ENCODE measurements at regions not wholly inside any gene's neighbourhood (a gene's known extent, or its start where the extent isn't known, plus 50 kb on each side); places are given as distances from the start of the nearest gene placed in this dataset.

- TF ChIP-seq, protein P1, sequence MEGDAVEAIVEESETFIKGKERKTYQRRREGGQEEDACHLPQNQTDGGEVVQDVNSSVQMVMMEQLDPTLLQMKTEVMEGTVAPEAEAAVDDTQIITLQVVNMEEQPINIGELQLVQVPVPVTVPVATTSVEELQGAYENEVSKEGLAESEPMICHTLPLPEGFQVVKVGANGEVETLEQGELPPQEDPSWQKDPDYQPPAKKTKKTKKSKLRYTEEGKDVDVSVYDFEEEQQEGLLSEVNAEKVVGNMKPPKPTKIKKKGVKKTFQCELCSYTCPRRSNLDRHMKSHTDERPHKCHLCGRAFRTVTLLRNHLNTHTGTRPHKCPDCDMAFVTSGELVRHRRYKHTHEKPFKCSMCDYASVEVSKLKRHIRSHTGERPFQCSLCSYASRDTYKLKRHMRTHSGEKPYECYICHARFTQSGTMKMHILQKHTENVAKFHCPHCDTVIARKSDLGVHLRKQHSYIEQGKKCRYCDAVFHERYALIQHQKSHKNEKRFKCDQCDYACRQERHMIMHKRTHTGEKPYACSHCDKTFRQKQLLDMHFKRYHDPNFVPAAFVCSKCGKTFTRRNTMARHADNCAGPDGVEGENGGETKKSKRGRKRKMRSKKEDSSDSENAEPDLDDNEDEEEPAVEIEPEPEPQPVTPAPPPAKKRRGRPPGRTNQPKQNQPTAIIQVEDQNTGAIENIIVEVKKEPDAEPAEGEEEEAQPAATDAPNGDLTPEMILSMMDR (IDR thresholded peaks at IDR 0.05; ENCODE audit: low read depth, low read length, missing control alignments), result no peak
- DNase-seq (ENCODE audit: low read depth), result no peak
- H3K4me3 ChIP-seq (ENCODE audit: low read depth, low read length), result no peak overlapping the region
Observed at GRCh38 chr16:50998411-50998810, 152.7 kb downstream of the SALL1 start.

GRCh38 chr16:50997679-50998078, 153.4 kb downstream of the SALL1 start:
- no peak for DNase-seq (ENCODE audit: low read depth)
- TF ChIP-seq, protein P1 (IDR thresholded peaks at IDR 0.05; ENCODE audit: low read depth, low read length, missing control alignments), result no peak
- H3K4me3 ChIP-seq (ENCODE audit: low read depth, low read length), result no peak overlapping the region

DNA sequence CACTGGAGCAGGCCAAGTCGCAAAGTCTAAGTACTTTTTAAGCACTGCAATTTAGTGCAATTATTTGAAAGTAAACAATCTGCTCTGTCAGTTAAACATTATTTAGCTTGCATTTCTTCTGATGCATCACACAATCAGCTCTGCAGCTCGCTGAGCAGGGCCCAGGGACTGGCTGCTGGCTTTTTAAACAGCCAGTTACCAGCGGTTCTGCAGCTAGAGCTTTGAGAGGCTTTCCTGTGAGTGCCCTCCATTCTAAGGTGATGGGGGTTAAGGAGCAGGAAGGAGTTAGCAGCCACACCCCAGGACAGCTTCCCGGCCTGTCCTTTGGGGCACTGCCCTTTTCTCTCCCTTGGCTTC, 154.3 kb downstream of the SALL1 start:
- no peak for DNase-seq (ENCODE audit: low read depth)
- TF ChIP-seq, protein P1 (IDR thresholded peaks at IDR 0.05; ENCODE audit: low read depth, low read length, missing control alignments), result no peak
- H3K4me3 ChIP-seq (ENCODE audit: low read depth, low read length), result no peak overlapping the region

DNA sequence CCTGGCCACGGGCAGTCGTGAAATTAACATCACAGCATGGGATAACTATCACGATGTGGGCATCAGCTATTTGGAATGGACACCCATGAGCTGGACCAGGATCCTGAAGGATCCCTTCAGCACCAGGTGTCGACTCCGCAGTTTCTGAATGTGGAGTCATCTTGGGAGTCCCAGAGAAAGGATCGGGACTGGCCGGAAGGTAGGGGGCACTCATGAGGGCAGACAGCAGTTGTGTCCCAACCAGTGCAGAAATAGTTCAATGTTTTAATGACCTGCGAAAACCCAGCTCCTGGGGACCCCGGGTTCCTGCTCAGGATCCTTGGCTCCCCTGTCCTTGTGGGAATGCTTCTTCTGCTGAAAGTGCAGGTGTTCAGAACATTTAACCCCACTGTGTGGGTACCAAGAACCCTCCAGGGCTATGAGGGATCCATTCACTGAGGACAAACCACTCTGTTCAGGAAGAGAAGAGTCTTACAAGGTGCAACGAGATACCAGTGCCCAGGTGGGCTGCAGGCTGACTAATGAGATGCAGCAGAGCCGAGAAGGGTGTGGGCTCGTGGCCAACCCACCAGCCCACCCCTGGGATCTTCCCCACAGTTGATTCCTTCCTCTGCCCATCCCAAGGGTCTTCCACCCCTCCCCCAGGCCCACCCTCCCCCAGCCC, 154.8 kb downstream of the SALL1 start:
- no peak overlapping the region for H3K4me3 ChIP-seq (ENCODE audit: low read depth, low read length)
- TF ChIP-seq, protein P1 (IDR thresholded peaks at IDR 0.05; ENCODE audit: low read depth, low read length, missing control alignments), result no peak
- no peak for DNase-seq (ENCODE audit: low read depth)

GRCh38 chr16:50994995-50995394, 156.1 kb downstream of the SALL1 start:
- TF ChIP-seq, protein P1 (IDR thresholded peaks at IDR 0.05; ENCODE audit: low read depth, low read length, missing control alignments), result no peak
- no peak overlapping the region for H3K4me3 ChIP-seq (ENCODE audit: low read depth, low read length)
- DNase-seq (ENCODE audit: low read depth), result no peak

GRCh38 chr16:50992350-50993032, 158.6 kb downstream of the SALL1 start:
- TF ChIP-seq, protein P1 (IDR thresholded peaks at IDR 0.05; ENCODE audit: low read depth, low read length, missing control alignments), result no peak
- no peak for DNase-seq (ENCODE audit: low read depth)
- H3K4me3 ChIP-seq (ENCODE audit: low read depth, low read length), result no peak overlapping the region

GRCh38 chr16:50991436-50991835, 159.6 kb downstream of the SALL1 start:
- TF ChIP-seq, protein P1 (IDR thresholded peaks at IDR 0.05; ENCODE audit: low read depth, low read length, missing control alignments), result no peak
- no peak overlapping the region for H3K4me3 ChIP-seq (ENCODE audit: low read depth, low read length)

More at GRCh38 chr16:50991436-50991835, 159.6 kb downstream of the SALL1 start:
- no peak for DNase-seq (ENCODE audit: low read depth)
